ENCODE measurements at regions not wholly inside any gene's neighbourhood (a gene's known extent, or its start where the extent isn't known, plus 50 kb on each side); places are given as distances from the start of the nearest gene placed in this dataset.
"Not testable (repeated sequence)": the region's sequence is repeated elsewhere in the genome, so short reads cannot be mapped to it uniquely, and the experiment has no call there.

DNA sequence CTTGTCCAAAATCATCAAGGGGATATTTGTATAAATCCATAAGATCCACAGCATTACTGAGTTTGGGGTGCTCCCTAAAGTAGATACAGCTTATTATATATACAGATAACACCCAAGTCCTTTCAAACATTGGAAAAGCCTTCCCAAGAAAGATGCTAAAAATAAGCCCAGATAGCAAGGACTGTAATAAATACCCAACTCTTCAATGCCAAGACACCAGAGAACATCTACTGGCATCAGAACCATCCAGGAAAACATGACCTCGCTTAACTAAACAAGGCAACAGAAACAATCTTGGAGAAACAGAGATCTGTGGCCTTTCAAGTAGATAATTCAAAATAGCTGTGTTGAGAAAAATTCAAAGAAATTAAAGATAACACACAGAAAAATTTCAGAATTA lies 761.4 kb downstream of the GRIK2 start:
- intact Hi-C loops (cut with micrococcal nuclease) (no loop called here), in situ Hi-C loops (cut with MboI; ENCODE audit: low sequenced_read_pairs) (no loop called here), dilution Hi-C loops (cut with HindIII; ENCODE audit: low sequenced_read_pairs, unreplicated experiment) (no loop called here)
- ChIA-PET CTCF (interaction anchor here (0.6 kb wide), 1 partner anchor 650 kb away, joined by 3 read pairs; no protein-coding TSS in a partner anchor), POLR2A (ENCODE audit: unreplicated experiment) (no interaction called here)
- H3K9me1 ChIP-seq (ENCODE audit: insufficient read depth, low read length) = no peaks in the 10 kb centered on the region
- H2BK5ac ChIP-seq (ENCODE audit: low read depth, low read length, poor library complexity, severe bottlenecking) = no peak overlapping the region
- BruUV-seq (replicated peaks) = no TSS peak
- no peak overlapping the region for H3K18ac ChIP-seq (ENCODE audit: low read depth, low read length)
- WGBS, 2 experiments (ENCODE audit: extremely low coverage in 2 of 2, insufficient read length in 1 of 2) = no CpG with 5 or more reads among the region's 1 CpG
- H4K91ac ChIP-seq (ENCODE audit: insufficient read depth, low read depth, low read length) = no peak overlapping the region
- H3K27me3 ChIP-seq (ENCODE audit: control insufficient read depth, insufficient read depth, low read length) = no peaks in the 10 kb centered on the region
- no peaks in the 10 kb centered on the region for H4K20me1 ChIP-seq (ENCODE audit: insufficient read depth, low read length)
- H3K23ac ChIP-seq (ENCODE audit: low read depth, low read length) = no peak overlapping the region
- H2BK20ac ChIP-seq (ENCODE audit: low read depth, low read length) = no peak overlapping the region
- H3K4me1 ChIP-seq (ENCODE audit: control insufficient read depth, insufficient read depth, low read length) = no peaks in the 10 kb centered on the region
- H2AK9ac ChIP-seq (replicated peaks; ENCODE audit: low read depth, low read length, poor library complexity) = no peak overlapping the region
- H3K14ac ChIP-seq (replicated peaks; ENCODE audit: low read depth, low read length) = no peak overlapping the region
- H2AK5ac ChIP-seq (ENCODE audit: low read depth, low read length) = no peak overlapping the region
- ATAC-seq (ENCODE audit: low read depth) (no peak), DNase-seq (no peak)
- H3K27ac ChIP-seq (ENCODE audit: insufficient read depth, low read length) = no peak overlapping the region
- no peaks in the 10 kb centered on the region; the same call in 1 of the 2 replicates for H3K9me3 ChIP-seq (ENCODE audit: control insufficient read depth, insufficient read depth, low read length)
- no peak overlapping the region for H2BK15ac ChIP-seq (ENCODE audit: low read depth, low read length)
- TF ChIP-seq CEBPB (IDR thresholded peaks at IDR 0.05; ENCODE audit: low read depth, low read length) (no peak), RFX5 (IDR thresholded peaks at IDR 0.05; ENCODE audit: low read depth, low read length) (no peak), POLR2A (IDR thresholded peaks at IDR 0.05; ENCODE audit: low read depth, low read length) (no peak), BHLHE40 (IDR thresholded peaks at IDR 0.05; ENCODE audit: low read depth, low read length) (no peak), CHD1 (IDR thresholded peaks at IDR 0.05; ENCODE audit: low read depth, low read length) (no peak), NFE2L2 (IDR thresholded peaks at IDR 0.05; ENCODE audit: low read depth, low read length) (no peak), MAZ (IDR thresholded peaks at IDR 0.05; ENCODE audit: borderline replicate concordance, low read depth, low read length) (no peak), MXI1 (IDR thresholded peaks at IDR 0.05; ENCODE audit: borderline replicate concordance, low read depth, low read length) (no peak)
- H3K4me2 ChIP-seq (ENCODE audit: low read depth, low read length) = no peak overlapping the region
- no peak overlapping the region for H3K4ac ChIP-seq (ENCODE audit: low read depth, low read length)
- no peak overlapping the region for H4K8ac ChIP-seq (ENCODE audit: low read depth in 2 of 2, low read length in 2 of 2)
- no peak overlapping the region for H2BK120ac ChIP-seq (ENCODE audit: low read depth, low read length)
- no peak overlapping the region for H4K5ac ChIP-seq (ENCODE audit: low read depth, low read length)
- H3K79me1 ChIP-seq (ENCODE audit: low read depth in 1 of 2, low read length in 2 of 2) = no peaks in the 10 kb centered on the region
- no peaks in the 10 kb centered on the region for H3K36me3 ChIP-seq (ENCODE audit: control insufficient read depth, insufficient read depth, low read length)
- H3K4me3 ChIP-seq (ENCODE audit: insufficient read depth, low read depth, low read length) = no peak overlapping the region
- no peak overlapping the region for H3K56ac ChIP-seq (ENCODE audit: extremely low read depth, insufficient read depth, low read length)
- no peak overlapping the region for H3K9ac ChIP-seq (ENCODE audit: low read depth, low read length)
- H2AFZ ChIP-seq (replicated peaks; ENCODE audit: low read length, poor library complexity) = no peak overlapping the region

- H2AK5ac ChIP-seq (ENCODE audit: low read depth, low read length); H3K9me1 ChIP-seq (ENCODE audit: insufficient read depth, low read length); H3K79me1 ChIP-seq (ENCODE audit: low read depth in 1 of 2, low read length in 2 of 2); H3K4me3 ChIP-seq (ENCODE audit: insufficient read depth, low read depth, low read length); H2BK5ac ChIP-seq (ENCODE audit: low read depth, low read length, poor library complexity, severe bottlenecking); BruUV-seq (replicated peaks); H3K36me3 ChIP-seq (ENCODE audit: control insufficient read depth, insufficient read depth, low read length); H3K27me3 ChIP-seq (ENCODE audit: control insufficient read depth, insufficient read depth, low read length); H3K9me3 ChIP-seq (ENCODE audit: control insufficient read depth, insufficient read depth, low read length); intact Hi-C loops (cut with micrococcal nuclease); H2BK20ac ChIP-seq (ENCODE audit: low read depth, low read length); H3K4me1 ChIP-seq (ENCODE audit: control insufficient read depth, insufficient read depth, low read length); H3K9ac ChIP-seq (ENCODE audit: low read depth, low read length); dilution Hi-C loops (cut with HindIII; ENCODE audit: low sequenced_read_pairs, unreplicated experiment); in situ Hi-C loops (cut with MboI; ENCODE audit: low sequenced_read_pairs); H4K91ac ChIP-seq (ENCODE audit: insufficient read depth, low read depth, low read length); H3K14ac ChIP-seq (replicated peaks; ENCODE audit: low read depth, low read length); H3K4me2 ChIP-seq (ENCODE audit: low read depth, low read length); H4K20me1 ChIP-seq (ENCODE audit: insufficient read depth, low read length); H3K23ac ChIP-seq (ENCODE audit: low read depth, low read length); H2AFZ ChIP-seq (replicated peaks; ENCODE audit: low read length, poor library complexity); CTCF ChIA-PET; H3K56ac ChIP-seq (ENCODE audit: extremely low read depth, insufficient read depth, low read length); H4K5ac ChIP-seq (ENCODE audit: low read depth, low read length); POLR2A ChIA-PET (ENCODE audit: unreplicated experiment); H2BK15ac ChIP-seq (ENCODE audit: low read depth, low read length); H3K27ac ChIP-seq (ENCODE audit: insufficient read depth, low read length); H4K8ac ChIP-seq (ENCODE audit: low read depth in 2 of 2, low read length in 2 of 2); H2AK9ac ChIP-seq (replicated peaks; ENCODE audit: low read depth, low read length, poor library complexity); H2BK120ac ChIP-seq (ENCODE audit: low read depth, low read length); H3K4ac ChIP-seq (ENCODE audit: low read depth, low read length); H3K18ac ChIP-seq (ENCODE audit: low read depth, low read length); ATAC-seq (ENCODE audit: low read depth); DNase-seq: not testable (repeated sequence)
- no CpG with 5 or more reads among the region's 18 CpGs for WGBS, 2 experiments (ENCODE audit: extremely low coverage in 2 of 2, insufficient read length in 1 of 2)
Measured at GRCh38 chr6:102169802-102170201, 776.3 kb downstream of the GRIK2 start.
